SK-N-SH (cell line): ENCODE measurements at regions not wholly inside any gene's neighbourhood (a gene's known extent, or its start where the extent isn't known, plus 50 kb on each side); places are given as distances from the start of the nearest gene placed in this dataset.

Source experiments
- CTCF ChIA-PET: fragments of 300-600, 350-600 bp; formaldehyde crosslinking; extraction: SDS; loops from one replicate; lab custom pipeline; 2021; lab: Yijun Ruan, JAX
- POLR2A ChIA-PET: fragments of 350-600 bp; sonication (Branson Sonifier 250); formaldehyde crosslinking; extraction: SDS; loops from one replicate; lab custom pipeline; 2020; ENCODE audit warnings: antibody characterized with exemption, inconsistent platforms; lab: Yijun Ruan, JAX
- DNase-seq: peaks from one replicate; pipeline ENCODE4 v3.0.0; 2012
- H2AFZ ChIP-seq: fragments of 200-600 bp; sonication (generic); 2 replicates; pipeline ENCODE4 v1.8.1; 2016; ENCODE audit warnings: antibody characterized with exemption, mild to moderate bottlenecking, low read depth
- H3F3A ChIP-seq: fragments of 200-600 bp; sonication (generic); replicated peaks from 2 replicates; pipeline ENCODE3; 2016; ENCODE audit warnings: antibody characterized with exemption, mild to moderate bottlenecking; ENCODE audit not compliant: insufficient read depth
- H3K27ac ChIP-seq, 2 experiments: fragments of 200-500 bp in 1 of 2; fragments of 200-600 bp in 1 of 2; sonication (Bioruptor generic) in 1 of 2; sonication (generic), shearing (Covaris generic) in 1 of 2; 2 replicates each; pipeline versions ENCODE4 v1.5.1 to v1.6.1; 2014 to 2016; ENCODE audit warnings: low read depth in 2 of 2, inconsistent platforms in 1 of 2, low read length in 1 of 2, mild to moderate bottlenecking in 1 of 2, mixed read lengths in 1 of 2
- H3K27me3 ChIP-seq: fragments of 200-600 bp; sonication (generic), shearing (Covaris generic); 2 replicates; pipeline ENCODE4 v1.6.1; 2016; ENCODE audit warnings: mixed run types; ENCODE audit not compliant: insufficient read depth
- H3K36me3 ChIP-seq, 2 experiments: fragments of 200-500 bp in 1 of 2; fragments of 200-600 bp in 1 of 2; sonication (Bioruptor generic) in 1 of 2; sonication (generic) in 1 of 2; replicated peaks in 1 of 2; 2 replicates each; pipeline versions ENCODE3 to v1.5.1; 2014 to 2016; ENCODE audit warnings: low read length in 1 of 2, mild to moderate bottlenecking in 1 of 2; ENCODE audit not compliant: insufficient read depth in 2 of 2, control insufficient read depth in 1 of 2
- H3K4me1 ChIP-seq, 2 experiments: fragments of 200-500 bp in 1 of 2; fragments of 200-600 bp in 1 of 2; sonication (Bioruptor generic) in 1 of 2; sonication (generic), shearing (Covaris generic) in 1 of 2; 2 replicates each; pipeline versions ENCODE4 v1.5.1 to v1.6.1; 2014 to 2016; ENCODE audit warnings: low read depth in 1 of 2, low read length in 1 of 2, mixed run types in 1 of 2; ENCODE audit not compliant: insufficient read depth in 2 of 2, control insufficient read depth in 1 of 2
- H3K4me2 ChIP-seq: fragments of 200-600 bp; sonication (generic), shearing (Covaris generic); 2 replicates; pipeline ENCODE4 v1.6.1; 2017; ENCODE audit warnings: mixed run types
- H3K4me3 ChIP-seq, 2 experiments: fragments of 200-500 bp in 1 of 2; fragments of 200-600 bp in 1 of 2; sonication (Bioruptor generic) in 1 of 2; sonication (generic), shearing (Covaris generic) in 1 of 2; 2 replicates each; pipeline versions ENCODE4 v1.5.1 to v1.8.1; 2014 to 2016; ENCODE audit warnings: low read depth in 2 of 2, inconsistent platforms in 1 of 2, low read length in 1 of 2, mild to moderate bottlenecking in 1 of 2, mixed read lengths in 1 of 2, moderate library complexity in 1 of 2
- H3K79me2 ChIP-seq: fragments of 200-600 bp; sonication (generic); 2 replicates; pipeline ENCODE4 v1.8.1; 2017; ENCODE audit warnings: mild to moderate bottlenecking; ENCODE audit not compliant: insufficient read depth
- H3K9ac ChIP-seq: fragments of 200-600 bp; sonication (generic); 2 replicates; pipeline ENCODE4 v1.6.1; 2017; ENCODE audit warnings: mixed run types
- H3K9me2 ChIP-seq: fragments of 200-600 bp; sonication (generic); 2 replicates; pipeline ENCODE4 v1.6.1; 2017; ENCODE audit warnings: mixed run types
- H3K9me3 ChIP-seq: fragments of 200-600 bp; sonication (generic); 2 replicates; pipeline ENCODE4 v1.6.1; 2017; ENCODE audit warnings: mixed run types, mild to moderate bottlenecking, moderate library complexity
- H4K20me1 ChIP-seq: fragments of 200-600 bp; sonication (generic); 2 replicates; pipeline ENCODE4 v1.6.1; 2017; ENCODE audit warnings: mild to moderate bottlenecking, mixed run types; ENCODE audit not compliant: insufficient read depth
- WGBS: methylation state at CpG from one replicate; pipeline ENCODE4 v1.1.6; 2017; ENCODE audit warnings: low lambda C conversion rate; 5-methylcytosine and 5-hydroxymethylcytosine counted together
- small RNA-seq, 7 experiments: library from RNA; depleted of rRNA; stranded (forward); fragments of <200 nt; gene quantifications; one replicate each; pipeline ENCODE3, GENCODE V24; 2012
- TF ChIP-seq, protein P1 (sequence below): fragments of 150-350 bp; IDR thresholded peaks from 2 replicates; pipeline ENCODE4 v1.6.1; 2017; ENCODE audit warnings: antibody characterized with exemption, low read length, low read depth, borderline replicate concordance

DNA sequence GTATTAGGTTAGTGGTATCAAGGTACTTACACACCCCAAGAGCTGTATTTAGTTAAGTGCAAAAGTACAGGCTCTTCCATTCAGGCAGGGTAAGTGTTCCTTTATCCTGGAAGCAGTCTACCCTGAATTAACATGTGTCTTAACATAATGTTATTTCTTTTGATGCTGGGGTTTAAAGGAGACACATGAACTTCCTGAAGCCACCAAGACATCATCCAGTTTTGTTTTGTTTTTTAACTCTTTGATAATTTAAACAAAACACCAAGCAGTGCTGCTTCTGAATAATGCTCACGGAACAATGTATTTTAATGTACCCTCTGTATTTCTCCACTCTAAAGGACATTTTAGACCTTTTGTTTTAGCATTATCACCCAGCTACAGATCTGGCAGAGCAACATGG is 50.5 kb upstream of the PLCB4 start:
- TF ChIP-seq, protein P1, sequence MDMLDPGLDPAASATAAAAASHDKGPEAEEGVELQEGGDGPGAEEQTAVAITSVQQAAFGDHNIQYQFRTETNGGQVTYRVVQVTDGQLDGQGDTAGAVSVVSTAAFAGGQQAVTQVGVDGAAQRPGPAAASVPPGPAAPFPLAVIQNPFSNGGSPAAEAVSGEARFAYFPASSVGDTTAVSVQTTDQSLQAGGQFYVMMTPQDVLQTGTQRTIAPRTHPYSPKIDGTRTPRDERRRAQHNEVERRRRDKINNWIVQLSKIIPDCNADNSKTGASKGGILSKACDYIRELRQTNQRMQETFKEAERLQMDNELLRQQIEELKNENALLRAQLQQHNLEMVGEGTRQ: no peak
- H3K36me3 ChIP-seq: no peaks in the 10 kb centered on the region
- H4K20me1 ChIP-seq: no peaks in the 10 kb centered on the region
- H3K9me3 ChIP-seq: 0 out of 2 replicates have a peak, but pooled peaks cover 6% of the 10 kb centered on the region
- DNase-seq: no peak
- peaks cover 11% of the 10 kb centered on the region for H3F3A ChIP-seq
- no peaks in the 10 kb centered on the region for H3K27me3 ChIP-seq
- no peaks in the 10 kb centered on the region for H3K9me2 ChIP-seq
- H3K27ac ChIP-seq: no peak overlapping the region
- WGBS: 94% methylated on average over 1 of the region's 1 CpG
- H2AFZ ChIP-seq: no peak overlapping the region
- H3K4me1 ChIP-seq: peaks cover 3 to 10% of the 10 kb centered on the region in 2 experiments; a peak in 2 of 4 replicates
- H3K4me2 ChIP-seq: no peak overlapping the region
- POLR2A ChIA-PET: no interaction called here
- CTCF ChIA-PET: interaction anchor here (1.6 kb wide), 1 partner anchor 12 kb away, joined by 3 read pairs; no protein-coding TSS in a partner anchor
- H3K4me3 ChIP-seq: no peak overlapping the region
- H3K79me2 ChIP-seq: no peaks in the 10 kb centered on the region
- H3K9ac ChIP-seq: no peak overlapping the region

Small RNA genes lying in the stretch of these regions (small RNA-seq; reads per million reads assigned to genes)
- gene RF00017: 0 reads per million in 7 experiments
